ENCODE measurements at regions not wholly inside any gene's neighbourhood (a gene's known extent, or its start where the extent isn't known, plus 50 kb on each side); places are given as distances from the start of the nearest gene placed in this dataset.

- H3K27ac Mint-ChIP-seq, result no peak overlapping the region
- DNase-seq (no peak), ATAC-seq (ENCODE audit: poor library complexity) (no peak)
- no peaks in the 10 kb centered on the region for H3K9me3 ChIP-seq (ENCODE audit: control insufficient read depth in 1 of 2, insufficient read depth in 1 of 2, low read length in 2 of 2)
- no peaks in the 10 kb centered on the region for H3K4me1 ChIP-seq (ENCODE audit: insufficient read depth, low read length)
- H3K4me1 Mint-ChIP-seq (ENCODE audit: low read depth), result no peaks in the 10 kb centered on the region
- no peak overlapping the region for H3K4me3 Mint-ChIP-seq
- POLR2A ChIA-PET, result no interaction called here
- H3K27ac ChIP-seq (ENCODE audit: low read depth in 1 of 2, low read length in 2 of 2), result no peak overlapping the region
- TF ChIP-seq CTCF (IDR thresholded peaks at IDR 0.05), result no peak
- no peaks in the 10 kb centered on the region for H3K36me3 ChIP-seq (ENCODE audit: insufficient read depth, low read length)
- intact Hi-C loops (cut with DNase I, micrococcal nuclease), result no loop called here
- H3K9me3 Mint-ChIP-seq, result no peaks in the 10 kb centered on the region
- CTCF ChIA-PET, result no interaction called here
- no peaks in the 10 kb centered on the region for H3K36me3 Mint-ChIP-seq (ENCODE audit: low read depth)
- no peak overlapping the region for H3K4me3 ChIP-seq (ENCODE audit: low read length)
- H3K27me3 ChIP-seq (ENCODE audit: control insufficient read depth in 1 of 2, insufficient read depth in 2 of 2, low read length in 2 of 2), result no peaks in the 10 kb centered on the region
- no peaks in the 10 kb centered on the region for H3K27me3 Mint-ChIP-seq
Observed at GRCh38 chr9:80076162-80076561, 504.4 kb downstream of the TLE4 start.

GRCh38 chr9:80074439-80074838 lies 502.7 kb downstream of the TLE4 start:
- DNase-seq, result no peak
- Histone ChIP-seq H3K9me3 (ENCODE audit: control insufficient read depth in 1 of 2, insufficient read depth in 1 of 2, low read length in 2 of 2) (no peaks in the 10 kb centered on the region), H3K4me3 (ENCODE audit: low read length) (no peak overlapping the region), H3K27ac (ENCODE audit: low read depth in 1 of 2, low read length in 2 of 2) (no peak overlapping the region), H3K36me3 (ENCODE audit: insufficient read depth, low read length) (no peaks in the 10 kb centered on the region), H3K4me1 (ENCODE audit: insufficient read depth, low read length) (no peaks in the 10 kb centered on the region), H3K27me3 (ENCODE audit: control insufficient read depth in 1 of 2, insufficient read depth in 2 of 2, low read length in 2 of 2) (no peaks in the 10 kb centered on the region)
- intact Hi-C loops (cut with DNase I, micrococcal nuclease), result no loop called here
- POLR2A ChIA-PET, result no interaction called here
- H3K4me1 Mint-ChIP-seq (ENCODE audit: low read depth), result no peaks in the 10 kb centered on the region
- no peaks in the 10 kb centered on the region for H3K27me3 Mint-ChIP-seq
- H3K36me3 Mint-ChIP-seq (ENCODE audit: low read depth), result no peaks in the 10 kb centered on the region
- ATAC-seq (ENCODE audit: poor library complexity), result no peak
- no peak overlapping the region for H3K27ac Mint-ChIP-seq
- no peak for TF ChIP-seq CTCF (IDR thresholded peaks at IDR 0.05)
- H3K9me3 Mint-ChIP-seq, result no peaks in the 10 kb centered on the region
- CTCF ChIA-PET, result no interaction called here
- no peak overlapping the region for H3K4me3 Mint-ChIP-seq

GRCh38 chr9:80072451-80072850 lies 500.7 kb downstream of the TLE4 start:
- intact Hi-C loops (cut with DNase I, micrococcal nuclease), result no loop called here
- Histone ChIP-seq H3K27me3 (ENCODE audit: control insufficient read depth in 1 of 2, insufficient read depth in 2 of 2, low read length in 2 of 2) (no peaks in the 10 kb centered on the region), H3K36me3 (ENCODE audit: insufficient read depth, low read length) (no peaks in the 10 kb centered on the region), H3K4me1 (ENCODE audit: insufficient read depth, low read length) (no peaks in the 10 kb centered on the region), H3K9me3 (ENCODE audit: control insufficient read depth in 1 of 2, insufficient read depth in 1 of 2, low read length in 2 of 2) (no peaks in the 10 kb centered on the region), H3K4me3 (ENCODE audit: low read length) (no peak overlapping the region), H3K27ac (ENCODE audit: low read depth in 1 of 2, low read length in 2 of 2) (no peak overlapping the region)
- Mint-ChIP-seq H3K36me3 (ENCODE audit: low read depth) (no peaks in the 10 kb centered on the region), H3K27ac (no peak overlapping the region), H3K4me3 (no peak overlapping the region), H3K4me1 (ENCODE audit: low read depth) (no peaks in the 10 kb centered on the region), H3K27me3 (no peaks in the 10 kb centered on the region), H3K9me3 (no peaks in the 10 kb centered on the region)
- TF ChIP-seq CTCF (IDR thresholded peaks at IDR 0.05), result no peak
- CTCF ChIA-PET, result no interaction called here
- ATAC-seq (ENCODE audit: poor library complexity) (no peak), DNase-seq (no peak)
- POLR2A ChIA-PET, result no interaction called here

Data from CD4-positive, alpha-beta T cell (primary cell).